RWPE1 (cell line): ENCODE measurements at regions not wholly inside any gene's neighbourhood (a gene's known extent, or its start where the extent isn't known, plus 50 kb on each side); places are given as distances from the start of the nearest gene placed in this dataset.

Experiments used
- CTCF ChIA-PET: fragments of 350-600 bp; sonication (Branson Sonifier 250); formaldehyde crosslinking; extraction: SDS; loops from one replicate; lab custom pipeline; 2021; lab: Yijun Ruan, JAX
- POLR2A ChIA-PET: fragments of 400-600 bp; formaldehyde crosslinking; extraction: SDS; loops from one replicate; lab custom pipeline; 2020; ENCODE audit warnings: antibody characterized with exemption; ENCODE audit not compliant: low non-redundant PET; lab: Yijun Ruan, JAX
- DNase-seq: peaks from one replicate; pipeline ENCODE4 v3.0.0; 2012; ENCODE audit warnings: low spot score
- H3K27ac ChIP-seq: fragments of 450-650 bp; 2 replicates; pipeline ENCODE4 v1.5.1; 2017
- CTCF ChIP-seq: fragments of 450-650 bp; conservative IDR thresholded peaks from 2 replicates; pipeline ENCODE4 v1.5.1; 2017; ENCODE audit warnings: low read depth, mild to moderate bottlenecking

DNA sequence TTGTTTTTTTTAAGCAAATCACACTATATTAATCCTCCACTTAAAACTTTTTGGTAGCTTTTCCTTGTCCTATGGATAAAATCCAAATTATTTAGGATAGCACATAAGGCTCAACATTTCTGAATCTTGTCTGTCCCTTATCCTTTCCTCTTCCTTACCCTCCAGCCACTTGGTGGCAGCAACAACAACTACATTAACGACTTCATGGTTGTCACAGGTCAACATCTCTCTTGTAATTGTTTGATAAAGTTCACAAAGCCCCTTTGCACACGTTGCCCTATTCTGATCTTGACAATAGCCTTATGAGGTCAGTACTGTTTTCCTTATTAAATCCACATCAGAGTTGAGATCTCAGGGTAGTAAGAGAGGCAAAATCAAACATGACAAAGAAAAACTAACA lies 269.0 kb upstream of the PABPC4L start:
- H3K27ac ChIP-seq, result no peak overlapping the region
- ChIA-PET POLR2A (no interaction called here), CTCF (interaction anchor here (0.6 to 0.7 kb wide), 2 partner anchors 76 to 240 kb away, joined by 3 read pairs; no protein-coding TSS in a partner anchor)
- DNase-seq, result no peak
- TF ChIP-seq CTCF, result no peak

DNA sequence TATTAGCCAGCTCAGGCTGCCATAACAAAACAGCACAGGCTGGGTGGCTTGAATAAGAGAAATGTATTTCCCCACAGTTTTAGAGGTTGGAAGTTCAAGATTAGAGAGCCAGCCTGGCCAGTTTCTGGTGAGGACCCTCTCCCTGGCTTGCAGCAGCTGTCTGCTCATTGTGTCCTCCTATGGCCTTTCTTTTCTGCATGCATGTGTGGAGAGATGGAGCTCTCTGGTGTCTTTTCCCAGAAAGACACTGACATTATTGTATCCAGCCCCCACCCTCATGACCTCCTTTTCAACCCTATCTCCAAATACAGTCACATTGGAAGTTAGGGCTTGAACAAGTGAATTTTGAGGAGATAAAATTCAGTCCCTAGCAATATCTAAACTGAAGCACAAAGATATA lies 263.8 kb upstream of the PABPC4L start:
- ChIA-PET POLR2A (no interaction called here), CTCF (no interaction called here)
- H3K27ac ChIP-seq, result no peak overlapping the region
- no peak for DNase-seq
- no peak for TF ChIP-seq CTCF

DNA sequence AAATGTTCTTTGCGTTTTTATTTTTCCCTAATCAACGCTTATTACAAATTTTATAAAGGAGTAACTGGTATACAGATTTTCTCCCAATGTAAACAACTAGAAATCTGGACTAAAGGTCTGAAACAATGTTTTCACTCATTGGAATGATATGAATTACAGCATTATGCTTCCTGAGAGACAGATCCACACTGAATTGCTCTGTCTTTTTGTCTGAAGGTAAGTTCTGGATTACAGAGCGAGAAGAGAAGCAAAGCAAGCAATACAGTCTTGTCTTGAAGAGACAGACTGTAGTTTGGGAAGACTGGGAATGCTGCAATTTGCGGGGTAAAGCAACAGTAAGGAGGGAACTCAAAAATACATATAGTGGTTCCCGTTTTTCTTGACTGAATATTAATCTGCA lies 262.2 kb upstream of the PABPC4L start:
- H3K27ac ChIP-seq, result no peak overlapping the region
- POLR2A ChIA-PET, result no interaction called here
- no peak for TF ChIP-seq CTCF
- CTCF ChIA-PET, result no interaction called here
- no peak for DNase-seq

DNA sequence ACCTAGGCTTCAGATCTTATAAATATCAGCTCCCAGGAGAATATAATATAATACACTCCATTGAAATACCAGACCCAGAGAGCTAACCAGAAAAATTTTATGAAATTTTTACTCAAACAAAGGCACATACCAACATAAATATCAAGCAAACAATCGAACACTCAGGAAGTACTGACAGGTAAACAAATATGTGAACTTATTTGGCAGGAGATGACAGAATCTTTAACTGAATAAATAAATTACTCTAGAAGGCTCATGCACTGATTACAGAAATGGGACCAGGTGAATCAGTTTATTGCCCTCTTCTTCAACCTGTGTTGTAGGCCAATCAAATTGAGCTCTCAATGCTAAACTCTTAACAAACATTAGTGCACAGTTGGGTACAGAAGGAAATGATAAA lies 225.2 kb upstream of the PABPC4L start:
- ChIA-PET POLR2A (no interaction called here), CTCF (no interaction called here)
- TF ChIP-seq CTCF, result no peak
- no peak overlapping the region for H3K27ac ChIP-seq
- DNase-seq, result no peak

DNA sequence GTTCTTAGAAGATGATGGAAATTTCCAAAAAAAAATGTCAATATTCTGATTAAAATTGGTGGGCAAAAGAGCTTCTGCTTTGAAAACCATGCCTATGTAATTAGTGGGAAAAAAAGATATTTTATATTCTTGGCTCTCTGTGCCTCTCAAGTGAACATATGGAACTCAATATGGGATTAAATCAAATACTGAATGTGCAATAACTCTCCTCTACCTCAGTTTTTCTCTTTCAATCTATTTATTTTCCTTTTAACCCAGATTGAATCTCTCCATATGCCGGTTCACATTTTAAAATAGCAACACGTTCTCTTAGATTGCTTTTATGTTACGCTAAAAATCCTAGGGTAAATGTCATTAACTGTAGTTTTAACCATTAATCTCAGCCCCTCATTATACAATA lies 224.2 kb upstream of the PABPC4L start:
- no peak for DNase-seq
- ChIA-PET POLR2A (no interaction called here), CTCF (interaction anchor here (0.6 kb wide), 1 partner anchor 14 kb away, joined by 3 read pairs; no protein-coding TSS in a partner anchor)
- TF ChIP-seq CTCF, result no peak
- H3K27ac ChIP-seq, result no peak overlapping the region

GRCh38 chr4:134422776-134423175 lies 221.2 kb upstream of the PABPC4L start:
- TF ChIP-seq CTCF, result no peak
- DNase-seq, result no peak
- no peak overlapping the region for H3K27ac ChIP-seq
- ChIA-PET POLR2A (no interaction called here), CTCF (no interaction called here)

- ChIA-PET POLR2A (no interaction called here), CTCF (no interaction called here)
- DNase-seq, result no peak
- TF ChIP-seq CTCF, result no peak
- H3K27ac ChIP-seq, result no peak overlapping the region
These were observed 220.1 kb upstream of the PABPC4L start for GRCh38 chr4:134421734-134422133.
